Stomach (tissue), 4 donors: ENCODE measurements at regions not wholly inside any gene's neighbourhood (a gene's known extent, or its start where the extent isn't known, plus 50 kb on each side); places are given as distances from the start of the nearest gene placed in this dataset.

Source experiments
- CTCF ChIP-seq, 7 experiments: fragments of 450-650 bp in 4 of 7; fragments of 200-600 bp in 3 of 7; sonication (generic) in 3 of 7; IDR thresholded peaks; one replicate each; pipeline ENCODE4 v1.5.1; 2016 to 2019; ENCODE audit warnings: antibody characterized with exemption in 7 of 7, control low read depth in 2 of 7, mild to moderate bottlenecking in 1 of 7
- EP300 ChIP-seq: sonication (generic); formaldehyde crosslinking; IDR thresholded peaks from one replicate; pipeline ENCODE4 v1.6.1; 2017; ENCODE audit warnings: antibody characterized with exemption
- POLR2A ChIP-seq, 4 donors: fragments of 450-650 bp; IDR thresholded peaks; one replicate each; pipeline ENCODE4 v1.6.1; 2016; ENCODE audit warnings: antibody characterized with exemption in 4 of 4, control low read depth in 2 of 4, mild to moderate bottlenecking in 1 of 4, moderate library complexity in 1 of 4
- POLR2AphosphoS5 ChIP-seq, 3 donors: sonication (generic); formaldehyde crosslinking; IDR thresholded peaks; one replicate each; pipeline ENCODE4 v1.6.1; 2016; ENCODE audit warnings: antibody characterized with exemption in 3 of 3

GRCh38 chr14:97523936-97524335, 726.8 kb downstream of the VRK1 start:
- TF ChIP-seq CTCF (IDR thresholded peaks at IDR 0.05), result no peak
- no peak for TF ChIP-seq EP300
- no peak for TF ChIP-seq POLR2A (IDR thresholded peaks at IDR 0.05)
- TF ChIP-seq POLR2AphosphoS5 (IDR thresholded peaks at IDR 0.05), result no peak
